ENCODE measurements at regions not wholly inside any gene's neighbourhood (a gene's known extent, or its start where the extent isn't known, plus 50 kb on each side); places are given as distances from the start of the nearest gene placed in this dataset.

- no peak for DNase-seq (ENCODE audit: low read depth)
- no peak for TF ChIP-seq CTCF (IDR thresholded peaks at IDR 0.05; ENCODE audit: control insufficient read depth, insufficient read depth, low read depth, low read length, missing control alignments)
- no peak overlapping the region for H3K4me3 ChIP-seq (ENCODE audit: control insufficient read depth, low read depth, low read length)
Measured at GRCh38 chr1:117261424-117261785, 50.7 kb upstream of the VTCN1 start.

GRCh38 chr1:117260761-117261423 lies 50.2 kb upstream of the VTCN1 start:
- TF ChIP-seq CTCF (IDR thresholded peaks at IDR 0.05; ENCODE audit: control insufficient read depth, insufficient read depth, low read depth, low read length, missing control alignments): no peak
- no peak overlapping the region for H3K4me3 ChIP-seq (ENCODE audit: control insufficient read depth, low read depth, low read length)
- DNase-seq (ENCODE audit: low read depth): no peak

Data from AG09309 (cell line).